ENCODE measurements at regions not wholly inside any gene's neighbourhood (a gene's known extent, or its start where the extent isn't known, plus 50 kb on each side); places are given as distances from the start of the nearest gene placed in this dataset.

DNA sequence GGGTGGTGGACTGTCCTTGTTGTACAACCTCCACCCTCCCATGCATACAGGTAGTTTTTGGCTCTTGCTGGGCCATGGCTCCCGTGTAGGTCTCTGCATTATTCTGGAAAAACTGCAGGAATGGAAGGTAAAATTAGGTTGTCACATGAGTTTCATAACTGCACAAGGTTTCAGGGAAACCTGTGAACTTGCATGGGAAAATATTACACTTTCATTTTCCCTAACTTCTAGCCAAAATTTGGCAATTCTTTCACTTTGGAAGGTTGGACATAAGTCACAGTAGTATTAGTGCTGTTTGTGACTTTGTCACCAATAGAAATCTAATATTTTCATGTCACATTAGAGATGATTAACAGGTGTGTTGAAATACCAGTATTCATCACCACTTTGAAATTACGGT, 118.1 kb upstream of the MGAT5 start:
- no peak for TF ChIP-seq ZNF274 (IDR thresholded peaks at IDR 0.05; ENCODE audit: low read depth, low read length)
- TF ChIP-seq SUZ12 (IDR thresholded peaks at IDR 0.05; ENCODE audit: extremely low read depth, insufficient read depth, insufficient read length) = no peak
- TF ChIP-seq YY1 (IDR thresholded peaks at IDR 0.05; ENCODE audit: insufficient read depth, insufficient read length) = no peak
